ENCODE measurements at regions not wholly inside any gene's neighbourhood (a gene's known extent, or its start where the extent isn't known, plus 50 kb on each side); places are given as distances from the start of the nearest gene placed in this dataset.

DNA sequence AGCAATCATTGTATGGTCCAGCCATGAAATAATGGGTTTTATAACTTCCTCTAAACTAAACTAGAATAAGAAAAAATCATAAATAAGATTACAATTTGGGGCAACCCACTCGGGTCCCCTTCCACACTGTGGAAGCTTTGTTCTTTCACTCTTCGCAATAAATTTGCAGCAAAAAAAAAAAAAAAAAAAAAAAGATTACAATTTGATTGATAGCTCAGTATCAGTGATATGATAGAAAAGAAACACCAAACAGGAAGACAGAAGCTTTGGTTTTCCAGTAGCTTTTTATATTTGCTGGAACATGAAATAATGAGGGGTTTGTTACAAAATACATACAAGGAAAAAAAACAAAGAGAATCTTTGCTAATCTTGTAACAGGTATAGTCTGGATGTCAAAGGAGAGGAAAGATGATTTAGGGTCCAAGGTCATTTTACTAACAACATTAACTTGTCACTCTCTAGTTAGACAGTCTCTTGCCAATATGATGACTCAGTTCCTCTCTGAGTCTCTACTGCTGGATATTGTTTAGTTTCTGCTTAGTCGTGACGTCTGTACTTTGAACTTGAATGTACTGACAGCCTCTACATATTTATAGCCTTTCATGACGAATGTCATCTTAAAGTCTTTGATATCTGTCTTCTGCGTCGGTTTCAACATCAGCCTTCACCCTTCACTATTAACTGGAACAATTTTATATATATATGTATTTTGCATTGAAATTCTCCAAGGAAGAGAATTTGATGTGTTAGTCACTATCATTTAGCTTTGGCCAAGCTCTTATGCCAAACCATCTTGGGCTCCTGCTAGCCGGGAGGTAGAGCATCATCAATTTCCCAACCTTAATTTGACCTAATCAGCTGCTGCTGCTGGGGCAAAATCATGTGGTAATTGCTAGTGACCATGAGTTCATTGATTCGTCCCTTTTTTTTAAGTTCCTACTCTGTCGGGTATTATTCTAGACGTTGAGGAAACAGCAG is 213.1 kb upstream of the STXBP5 start:
- Histone ChIP-seq H3K27ac (ENCODE audit: low read depth in 2 of 2, low read length in 2 of 2) (no peak overlapping the region), H3K9me3 (ENCODE audit: control insufficient read depth in 2 of 3, insufficient read depth in 1 of 3, low read length in 3 of 3) (no peaks in the 10 kb centered on the region), H3K9ac (ENCODE audit: low read length in 3 of 3) (no peak overlapping the region), H3K4me1 (ENCODE audit: control insufficient read depth in 2 of 3, insufficient read depth in 2 of 3, low read depth in 1 of 3, low read length in 3 of 3) (no peaks in the 10 kb centered on the region), H3K27me3 (ENCODE audit: control insufficient read depth, insufficient read depth, low read length) (no peaks in the 10 kb centered on the region), H3K36me3 (ENCODE audit: control insufficient read depth in 2 of 3, insufficient read depth in 3 of 3, low read length in 3 of 3) (no peaks in the 10 kb centered on the region), H3K4me3 (ENCODE audit: low read length in 3 of 3) (no peak overlapping the region)
- FAIRE-seq (no peak), DNase-seq (no peak)
- TF ChIP-seq, protein P1, sequence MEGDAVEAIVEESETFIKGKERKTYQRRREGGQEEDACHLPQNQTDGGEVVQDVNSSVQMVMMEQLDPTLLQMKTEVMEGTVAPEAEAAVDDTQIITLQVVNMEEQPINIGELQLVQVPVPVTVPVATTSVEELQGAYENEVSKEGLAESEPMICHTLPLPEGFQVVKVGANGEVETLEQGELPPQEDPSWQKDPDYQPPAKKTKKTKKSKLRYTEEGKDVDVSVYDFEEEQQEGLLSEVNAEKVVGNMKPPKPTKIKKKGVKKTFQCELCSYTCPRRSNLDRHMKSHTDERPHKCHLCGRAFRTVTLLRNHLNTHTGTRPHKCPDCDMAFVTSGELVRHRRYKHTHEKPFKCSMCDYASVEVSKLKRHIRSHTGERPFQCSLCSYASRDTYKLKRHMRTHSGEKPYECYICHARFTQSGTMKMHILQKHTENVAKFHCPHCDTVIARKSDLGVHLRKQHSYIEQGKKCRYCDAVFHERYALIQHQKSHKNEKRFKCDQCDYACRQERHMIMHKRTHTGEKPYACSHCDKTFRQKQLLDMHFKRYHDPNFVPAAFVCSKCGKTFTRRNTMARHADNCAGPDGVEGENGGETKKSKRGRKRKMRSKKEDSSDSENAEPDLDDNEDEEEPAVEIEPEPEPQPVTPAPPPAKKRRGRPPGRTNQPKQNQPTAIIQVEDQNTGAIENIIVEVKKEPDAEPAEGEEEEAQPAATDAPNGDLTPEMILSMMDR (IDR thresholded peaks at IDR 0.05; ENCODE audit: borderline replicate concordance, extremely low read depth, insufficient read depth) = no peak
- intact Hi-C loops (cut with DNase I) = no loop called here

- H3K4me3 ChIP-seq (ENCODE audit: low read length in 3 of 3) = no peak overlapping the region
- no peaks in the 10 kb centered on the region for H3K4me1 ChIP-seq (ENCODE audit: control insufficient read depth in 2 of 3, insufficient read depth in 2 of 3, low read depth in 1 of 3, low read length in 3 of 3)
- H3K27me3 ChIP-seq (ENCODE audit: control insufficient read depth, insufficient read depth, low read length) = no peaks in the 10 kb centered on the region
- FAIRE-seq (no peak), DNase-seq (no peak)
- no peak overlapping the region for H3K27ac ChIP-seq (ENCODE audit: low read depth in 2 of 2, low read length in 2 of 2)
- intact Hi-C loops (cut with DNase I) = no loop called here
- no peaks in the 10 kb centered on the region for H3K9me3 ChIP-seq (ENCODE audit: control insufficient read depth in 2 of 3, insufficient read depth in 1 of 3, low read length in 3 of 3)
- no peak overlapping the region for H3K9ac ChIP-seq (ENCODE audit: low read length in 3 of 3)
- TF ChIP-seq, protein P1 (IDR thresholded peaks at IDR 0.05; ENCODE audit: borderline replicate concordance, extremely low read depth, insufficient read depth) = no peak
- H3K36me3 ChIP-seq (ENCODE audit: control insufficient read depth in 2 of 3, insufficient read depth in 3 of 3, low read length in 3 of 3) = no peaks in the 10 kb centered on the region
These were observed 207.2 kb upstream of the STXBP5 start for GRCh38 chr6:146997062-146997461.

- intact Hi-C loops (cut with DNase I) = no loop called here
- FAIRE-seq = no peak
These were observed 204.5 kb upstream of the STXBP5 start for GRCh38 chr6:146999766-147000165.

More at GRCh38 chr6:146999766-147000165, 204.5 kb upstream of the STXBP5 start:
- Histone ChIP-seq H3K27ac (ENCODE audit: low read depth in 2 of 2, low read length in 2 of 2) (no peak overlapping the region), H3K9ac (ENCODE audit: low read length in 3 of 3) (no peak overlapping the region), H3K4me1 (ENCODE audit: control insufficient read depth in 2 of 3, insufficient read depth in 2 of 3, low read depth in 1 of 3, low read length in 3 of 3) (no peaks in the 10 kb centered on the region), H3K36me3 (ENCODE audit: control insufficient read depth in 2 of 3, insufficient read depth in 3 of 3, low read length in 3 of 3) (no peaks in the 10 kb centered on the region), H3K27me3 (ENCODE audit: control insufficient read depth, insufficient read depth, low read length) (no peaks in the 10 kb centered on the region), H3K4me3 (ENCODE audit: low read length in 3 of 3) (no peak overlapping the region), H3K9me3 (ENCODE audit: control insufficient read depth in 2 of 3, insufficient read depth in 1 of 3, low read length in 3 of 3) (no peaks in the 10 kb centered on the region)
- no peak for DNase-seq
- TF ChIP-seq, protein P1 (IDR thresholded peaks at IDR 0.05; ENCODE audit: borderline replicate concordance, extremely low read depth, insufficient read depth) = no peak
